ENCODE measurements at regions not wholly inside any gene's neighbourhood (a gene's known extent, or its start where the extent isn't known, plus 50 kb on each side); places are given as distances from the start of the nearest gene placed in this dataset.

GRCh38 chr18:76134628-76135027 lies 360.4 kb downstream of the ZNF516 start:
- no peak for DNase-seq (ENCODE audit: extremely low read depth, low read depth)

- DNase-seq (ENCODE audit: extremely low read depth, low read depth) = no peak
These were observed 361.2 kb downstream of the ZNF516 start for GRCh38 chr18:76133873-76134272.

GRCh38 chr18:76131738-76132137 lies 363.3 kb downstream of the ZNF516 start:
- no peak for DNase-seq (ENCODE audit: extremely low read depth, low read depth)

- no peak for DNase-seq (ENCODE audit: extremely low read depth, low read depth)
These were observed 364.2 kb downstream of the ZNF516 start for GRCh38 chr18:76130845-76131244.

GRCh38 chr18:76126327-76126726 lies 368.7 kb downstream of the ZNF516 start:
- DNase-seq (ENCODE audit: extremely low read depth, low read depth) = no peak

- DNase-seq (ENCODE audit: extremely low read depth, low read depth) = no peak
These were observed 374.0 kb downstream of the ZNF516 start for GRCh38 chr18:76121011-76121410.

- DNase-seq (ENCODE audit: extremely low read depth, low read depth) = no peak
These were observed 379.5 kb downstream of the ZNF516 start for GRCh38 chr18:76115580-76115979.

- no peak for DNase-seq (ENCODE audit: extremely low read depth, low read depth)
These were observed 381.9 kb downstream of the ZNF516 start for GRCh38 chr18:76113101-76113500.

GRCh38 chr18:76102626-76103025 lies 392.4 kb downstream of the ZNF516 start:
- DNase-seq (ENCODE audit: extremely low read depth, low read depth) = no peak

- DNase-seq (ENCODE audit: extremely low read depth, low read depth) = no peak
These were observed 392.9 kb downstream of the ZNF516 start for GRCh38 chr18:76102156-76102555.

- no peak for DNase-seq (ENCODE audit: extremely low read depth, low read depth)
These were observed 395.0 kb downstream of the ZNF516 start for GRCh38 chr18:76099931-76100457.

GRCh38 chr18:76098674-76099411 lies 396.2 kb downstream of the ZNF516 start:
- no peak for DNase-seq (ENCODE audit: extremely low read depth, low read depth)

GRCh38 chr18:76081536-76081935 lies 413.5 kb downstream of the ZNF516 start:
- no peak for DNase-seq (ENCODE audit: extremely low read depth, low read depth)

GRCh38 chr18:76080430-76080829 lies 414.6 kb downstream of the ZNF516 start:
- DNase-seq (ENCODE audit: extremely low read depth, low read depth) = no peak

GRCh38 chr18:76075777-76076176 lies 419.3 kb downstream of the ZNF516 start:
- DNase-seq (ENCODE audit: extremely low read depth, low read depth) = no peak

GRCh38 chr18:76064998-76065397 lies 430.0 kb downstream of the ZNF516 start:
- no peak for DNase-seq (ENCODE audit: extremely low read depth, low read depth)

GRCh38 chr18:76058146-76058545 lies 436.9 kb downstream of the ZNF516 start:
- no peak for DNase-seq (ENCODE audit: extremely low read depth, low read depth)

GRCh38 chr18:76057386-76057785 lies 437.7 kb downstream of the ZNF516 start:
- DNase-seq (ENCODE audit: extremely low read depth, low read depth) = no peak

- no peak for DNase-seq (ENCODE audit: extremely low read depth, low read depth)
These were observed 438.5 kb downstream of the ZNF516 start for GRCh38 chr18:76056471-76057110.

GRCh38 chr18:76055578-76055977 lies 439.5 kb downstream of the ZNF516 start:
- no peak for DNase-seq (ENCODE audit: extremely low read depth, low read depth)

- no peak for DNase-seq (ENCODE audit: extremely low read depth, low read depth)
These were observed 440.0 kb downstream of the ZNF516 start for GRCh38 chr18:76055025-76055424.

- DNase-seq (ENCODE audit: extremely low read depth, low read depth) = no peak
These were observed 440.9 kb downstream of the ZNF516 start for GRCh38 chr18:76054156-76054555.
